Cardiac fibroblast (primary cell): ENCODE measurements at regions not wholly inside any gene's neighbourhood (a gene's known extent, or its start where the extent isn't known, plus 50 kb on each side); places are given as distances from the start of the nearest gene placed in this dataset.

Experiments
- DNase-seq, 2 donors: peaks; one replicate each; pipeline versions ENCODE4 v3.0.0 to v3.0.0-alpha.2; 2010; ENCODE audit warnings: low read depth in 2 of 2
- H3K4me3 ChIP-seq, 2 donors: replicated peaks in 1 of 2; 1 replicate in 1 of 2; 2 replicates in 1 of 2; pipeline ENCODE4 v1.5.1; 2011; ENCODE audit warnings: low read depth in 2 of 2, low read length in 2 of 2, mild to moderate bottlenecking in 2 of 2, moderate library complexity in 1 of 2
- CTCF ChIP-seq: IDR thresholded peaks from one replicate; pipeline ENCODE4 v1.5.1; 2011; ENCODE audit warnings: low read depth, mild to moderate bottlenecking, low read length, inconsistent platforms

GRCh38 chr2:47265751-47266231, 89.5 kb upstream of the CALM2 start:
- H3K4me3 ChIP-seq, result no peak overlapping the region
- DNase-seq, result no peak
- no peak for TF ChIP-seq CTCF

- TF ChIP-seq CTCF, result no peak
- DNase-seq, result no peak
- no peak overlapping the region for H3K4me3 ChIP-seq
Observed at GRCh38 chr2:47265158-47265557, 88.8 kb upstream of the CALM2 start.

- no peak for DNase-seq
- no peak for TF ChIP-seq CTCF
- H3K4me3 ChIP-seq, result no peak overlapping the region
Observed at GRCh38 chr2:47264686-47265085, 88.4 kb upstream of the CALM2 start.

GRCh38 chr2:47264143-47264542, 87.8 kb upstream of the CALM2 start:
- H3K4me3 ChIP-seq, result no peak overlapping the region
- no peak for DNase-seq
- no peak for TF ChIP-seq CTCF

GRCh38 chr2:47262657-47263056, 86.3 kb upstream of the CALM2 start:
- no peak for DNase-seq
- no peak overlapping the region for H3K4me3 ChIP-seq
- TF ChIP-seq CTCF, result no peak

GRCh38 chr2:47260971-47261370, 84.7 kb upstream of the CALM2 start:
- no peak overlapping the region for H3K4me3 ChIP-seq
- no peak for TF ChIP-seq CTCF
- DNase-seq, result no peak

- TF ChIP-seq CTCF, result no peak
- H3K4me3 ChIP-seq, result no peak overlapping the region
- no peak for DNase-seq
Observed at GRCh38 chr2:47259829-47260228, 83.5 kb upstream of the CALM2 start.
